Glomerular visceral epithelial cell (primary cell): ENCODE measurements at regions not wholly inside any gene's neighbourhood (a gene's known extent, or its start where the extent isn't known, plus 50 kb on each side); places are given as distances from the start of the nearest gene placed in this dataset.
A peak's percentile ranks its signal among the peaks of the same experiment; 100 is the strongest.

Source experiments
- DNase-seq: peaks from one replicate; pipeline ENCODE4 v3.0.0-alpha.2; 2016; ENCODE audit errors: extremely low spot score

GRCh38 chr6:22807818-22808217, 238.5 kb downstream of the HDGFL1 start:
- DNase-seq, result no peak

- DNase-seq, result no peak
Measured at GRCh38 chr6:22808466-22808865, 239.1 kb downstream of the HDGFL1 start.

- no peak for DNase-seq
Measured at GRCh38 chr6:22809370-22809769, 240.0 kb downstream of the HDGFL1 start.

GRCh38 chr6:22819209-22819608, 249.8 kb downstream of the HDGFL1 start:
- no peak for DNase-seq

- DNase-seq, result peak; percentile 18
Measured at GRCh38 chr6:22821664-22822320, 252.4 kb downstream of the HDGFL1 start.

- DNase-seq, result no peak
Measured at GRCh38 chr6:22825210-22825609, 255.8 kb downstream of the HDGFL1 start.

- DNase-seq, result peak; percentile 62
Measured at GRCh38 chr6:22826961-22827360, 257.6 kb downstream of the HDGFL1 start.

GRCh38 chr6:22827760-22828159, 258.4 kb downstream of the HDGFL1 start:
- DNase-seq, result no peak

GRCh38 chr6:22828179-22829062, 259.1 kb downstream of the HDGFL1 start:
- peak; percentile 97 for DNase-seq

- DNase-seq, result no peak
Measured at GRCh38 chr6:22829070-22829469, 259.7 kb downstream of the HDGFL1 start.

- DNase-seq, result no peak
Measured at GRCh38 chr6:22830463-22830862, 261.1 kb downstream of the HDGFL1 start.

GRCh38 chr6:22833191-22833590, 263.8 kb downstream of the HDGFL1 start:
- no peak for DNase-seq

- no peak for DNase-seq
Measured at GRCh38 chr6:22838345-22838744, 269.0 kb downstream of the HDGFL1 start.

GRCh38 chr6:22845467-22845866, 276.1 kb downstream of the HDGFL1 start:
- no peak for DNase-seq

GRCh38 chr6:22848121-22848520, 278.8 kb downstream of the HDGFL1 start:
- DNase-seq, result no peak

GRCh38 chr6:22849921-22850320, 280.6 kb downstream of the HDGFL1 start:
- DNase-seq, result no peak

GRCh38 chr6:22852101-22852500, 282.7 kb downstream of the HDGFL1 start:
- DNase-seq, result no peak

GRCh38 chr6:22873513-22874136, 304.3 kb downstream of the HDGFL1 start:
- no peak for DNase-seq

- DNase-seq, result no peak
Measured at GRCh38 chr6:22875845-22876244, 306.5 kb downstream of the HDGFL1 start.

GRCh38 chr6:22878324-22878701, 308.9 kb downstream of the HDGFL1 start:
- DNase-seq, result no peak

- DNase-seq, result no peak
Measured at GRCh38 chr6:22878706-22879105, 309.3 kb downstream of the HDGFL1 start.

- peak; percentile 91 for DNase-seq
Measured at GRCh38 chr6:22880686-22881433, 311.5 kb downstream of the HDGFL1 start.
